Right atrium auricular region (tissue), 2 donors: ENCODE measurements at regions not wholly inside any gene's neighbourhood (a gene's known extent, or its start where the extent isn't known, plus 50 kb on each side); places are given as distances from the start of the nearest gene placed in this dataset.

Source experiments
- DNase-seq: peaks from one replicate; pipeline ENCODE4 v3.0.0-alpha.2; 2019; ENCODE audit warnings: low spot score
- H3K27ac ChIP-seq, 2 donors: fragments of 200-600 bp; sonication (generic); 1 replicate in 1 of 2; 2 replicates in 1 of 2; pipeline ENCODE4 v1.5.1; 2016 to 2019
- H3K27me3 ChIP-seq, 2 donors: fragments of 200-600 bp; sonication (generic); one replicate each; pipeline versions ENCODE4 v1.5.1 to v1.6.0; 2017 to 2019
- H3K36me3 ChIP-seq: fragments of 200-600 bp; sonication (generic); one replicate; pipeline ENCODE4 v1.5.1; 2016
- H3K4me1 ChIP-seq, 2 donors: fragments of 200-600 bp; sonication (generic); one replicate each; pipeline versions ENCODE4 v1.5.1 to v1.6.0; 2017 to 2019
- H3K4me3 ChIP-seq, 2 donors: fragments of 200-600 bp; sonication (generic); 1 replicate in 1 of 2; 2 replicates in 1 of 2; pipeline ENCODE4 v1.5.1; 2017 to 2019; ENCODE audit warnings: mild to moderate bottlenecking in 1 of 2, moderate library complexity in 1 of 2
- H3K9me3 ChIP-seq, 2 donors: fragments of 200-600 bp; sonication (generic); one replicate each; pipeline ENCODE4 v1.5.1; 2019
- CTCF ChIP-seq, 2 donors: fragments of 200-600 bp; sonication (generic); IDR thresholded peaks; one replicate each; pipeline ENCODE4 v1.5.1; 2019; ENCODE audit warnings: antibody characterized with exemption in 2 of 2

GRCh38 chr4:13285336-13285735 is 198.8 kb downstream of the RAB28 start:
- no peak for DNase-seq
- Histone ChIP-seq H3K4me3 (no peak overlapping the region), H3K27me3 (no peaks in the 10 kb centered on the region), H3K4me1 (no peaks in the 10 kb centered on the region), H3K36me3 (no peaks in the 10 kb centered on the region), H3K9me3 (no peaks in the 10 kb centered on the region), H3K27ac (no peak overlapping the region)
- TF ChIP-seq CTCF (IDR thresholded peaks at IDR 0.05) = no peak

- no peak overlapping the region for H3K27ac ChIP-seq
- H3K4me3 ChIP-seq = no peak overlapping the region
- no peak for TF ChIP-seq CTCF (IDR thresholded peaks at IDR 0.05)
- no peaks in the 10 kb centered on the region for H3K4me1 ChIP-seq
- H3K27me3 ChIP-seq = no peaks in the 10 kb centered on the region
- H3K9me3 ChIP-seq = no peaks in the 10 kb centered on the region
- no peak for DNase-seq
- H3K36me3 ChIP-seq = no peaks in the 10 kb centered on the region
Measured at GRCh38 chr4:13284932-13285331, 199.2 kb downstream of the RAB28 start.

GRCh38 chr4:13276357-13276756 is 207.8 kb downstream of the RAB28 start:
- Histone ChIP-seq H3K4me3 (no peak overlapping the region), H3K27ac (no peak overlapping the region), H3K9me3 (peaks cover 0 to 46% of the 10 kb centered on the region in 2 donors), H3K27me3 (no peaks in the 10 kb centered on the region), H3K4me1 (no peaks in the 10 kb centered on the region), H3K36me3 (no peaks in the 10 kb centered on the region)
- no peak for TF ChIP-seq CTCF (IDR thresholded peaks at IDR 0.05)
- DNase-seq = no peak

- TF ChIP-seq CTCF (IDR thresholded peaks at IDR 0.05) = no peak
- no peaks in the 10 kb centered on the region for H3K27me3 ChIP-seq
- no peak overlapping the region for H3K4me3 ChIP-seq
- no peaks in the 10 kb centered on the region for H3K36me3 ChIP-seq
- H3K9me3 ChIP-seq = peaks cover 0 to 23% of the 10 kb centered on the region in 2 donors
- H3K27ac ChIP-seq = no peak overlapping the region
- no peak for DNase-seq
- no peaks in the 10 kb centered on the region for H3K4me1 ChIP-seq
Measured at GRCh38 chr4:13268703-13269102, 215.4 kb downstream of the RAB28 start.

- no peaks in the 10 kb centered on the region for H3K27me3 ChIP-seq
- H3K9me3 ChIP-seq = peaks cover 0 to 18% of the 10 kb centered on the region in 2 donors
- H3K4me3 ChIP-seq = no peak overlapping the region
- no peaks in the 10 kb centered on the region for H3K36me3 ChIP-seq
- no peak overlapping the region for H3K27ac ChIP-seq
- TF ChIP-seq CTCF (IDR thresholded peaks at IDR 0.05) = no peak
- no peak for DNase-seq
- H3K4me1 ChIP-seq = no peaks in the 10 kb centered on the region
Measured at GRCh38 chr4:13268165-13268564, 216.0 kb downstream of the RAB28 start.

GRCh38 chr4:13267091-13267490 is 217.0 kb downstream of the RAB28 start:
- Histone ChIP-seq H3K9me3 (peaks cover 0 to 8% of the 10 kb centered on the region in 2 donors), H3K27me3 (no peaks in the 10 kb centered on the region), H3K27ac (no peak overlapping the region), H3K36me3 (no peaks in the 10 kb centered on the region), H3K4me1 (no peaks in the 10 kb centered on the region), H3K4me3 (no peak overlapping the region)
- no peak for TF ChIP-seq CTCF (IDR thresholded peaks at IDR 0.05)
- DNase-seq = no peak
